ENCODE measurements at regions not wholly inside any gene's neighbourhood (a gene's known extent, or its start where the extent isn't known, plus 50 kb on each side); places are given as distances from the start of the nearest gene placed in this dataset.
"Not testable (repeated sequence)": the region's sequence is repeated elsewhere in the genome, so short reads cannot be mapped to it uniquely, and the experiment has no call there.

- no peak overlapping the region for H3K27ac ChIP-seq
Observed at GRCh38 chr2:8317418-8317817, 364.4 kb upstream of the ID2 start.

DNA sequence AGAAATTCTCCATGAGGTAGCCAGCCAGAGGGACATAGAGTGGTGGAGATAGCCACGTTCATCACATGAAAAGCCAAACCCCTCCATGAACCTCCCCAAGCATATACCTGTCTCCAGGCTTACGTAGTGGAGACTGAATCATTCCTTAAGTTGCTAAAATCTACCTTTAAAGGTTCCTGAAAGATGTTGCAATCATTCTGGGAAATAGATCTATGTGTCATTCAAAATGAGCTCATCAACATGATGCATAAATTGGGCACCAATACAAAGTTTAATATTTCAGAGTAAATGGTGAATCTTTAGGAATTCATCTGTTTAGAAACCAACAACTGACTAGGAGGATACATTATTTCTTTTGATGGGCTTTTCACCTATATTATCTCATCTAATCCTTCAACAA lies 362.6 kb upstream of the ID2 start:
- Histone ChIP-seq H3K4me3 (no peak overlapping the region), H3K27ac (no peak overlapping the region)

More at GRCh38 chr2:8317418-8317817, 364.4 kb upstream of the ID2 start:
- no peak overlapping the region for H3K4me3 ChIP-seq

DNA sequence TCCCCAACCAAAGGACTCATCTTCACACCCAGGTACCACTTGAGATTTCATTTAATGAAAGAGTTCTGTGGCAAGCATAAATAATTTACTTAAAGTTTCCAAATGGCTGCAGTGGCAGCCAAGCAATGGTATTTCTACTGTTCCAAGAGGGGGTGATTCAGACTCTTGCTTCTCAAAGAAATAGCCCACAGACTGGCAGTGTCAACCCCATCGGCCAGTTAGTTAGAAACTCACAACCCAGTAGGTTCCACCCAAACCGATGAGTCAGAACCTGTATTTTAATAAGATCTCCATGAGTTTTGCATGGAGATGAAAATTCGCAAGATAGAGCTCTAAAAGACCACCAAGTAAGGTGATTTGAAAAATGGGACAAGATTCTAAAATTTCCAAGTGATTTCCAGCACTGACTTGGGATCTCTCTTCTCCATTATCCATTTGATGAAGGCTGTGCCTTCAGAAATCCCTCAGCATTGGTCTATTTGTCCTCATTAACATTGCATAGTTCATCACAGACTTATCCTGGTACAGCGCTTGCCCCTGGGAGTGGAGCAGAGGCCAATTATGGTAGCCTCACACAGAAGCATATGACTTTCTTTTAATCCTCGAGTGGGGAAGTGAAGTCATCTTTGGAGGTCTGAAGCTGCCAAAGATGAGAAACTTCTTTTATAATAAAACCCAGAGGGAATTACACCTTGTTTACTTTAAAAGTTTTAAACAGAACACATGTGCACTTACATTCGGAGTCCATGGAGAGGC lies 361.4 kb upstream of the ID2 start:
- Histone ChIP-seq H3K4me3 (no peak overlapping the region), H3K27ac (no peak overlapping the region)

GRCh38 chr2:8322634-8323033 lies 359.2 kb upstream of the ID2 start:
- H3K4me3 ChIP-seq, result no peak overlapping the region
- H3K27ac ChIP-seq, result no peak overlapping the region

GRCh38 chr2:8324164-8324856 lies 357.5 kb upstream of the ID2 start:
- H3K27ac ChIP-seq, result no peak overlapping the region
- no peak overlapping the region for H3K4me3 ChIP-seq

DNA sequence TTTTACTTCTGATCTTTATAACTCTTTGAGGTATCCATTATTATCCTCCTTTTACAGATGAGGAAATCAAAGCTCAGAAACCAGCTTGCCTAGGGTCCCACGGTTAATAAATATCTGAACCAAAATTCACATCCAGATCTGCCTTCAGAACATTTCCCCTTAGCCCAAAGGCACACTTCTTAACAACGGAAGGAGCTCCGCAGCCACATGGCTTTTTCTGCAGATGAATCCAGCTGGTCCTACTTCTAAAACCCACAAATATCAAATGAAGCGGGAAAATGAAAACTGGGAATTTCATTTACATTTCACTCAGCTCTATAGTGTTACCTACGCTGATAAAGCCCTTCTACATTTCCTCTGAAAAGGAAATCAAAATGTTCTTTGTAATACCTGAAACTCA lies 357.0 kb upstream of the ID2 start:
- H3K27ac ChIP-seq, result no peak overlapping the region
- H3K4me3 ChIP-seq, result no peak overlapping the region

- H3K4me3 ChIP-seq, result no peak overlapping the region
- H3K27ac ChIP-seq, result no peak overlapping the region
Observed at GRCh38 chr2:8327371-8328100, 354.3 kb upstream of the ID2 start.

DNA sequence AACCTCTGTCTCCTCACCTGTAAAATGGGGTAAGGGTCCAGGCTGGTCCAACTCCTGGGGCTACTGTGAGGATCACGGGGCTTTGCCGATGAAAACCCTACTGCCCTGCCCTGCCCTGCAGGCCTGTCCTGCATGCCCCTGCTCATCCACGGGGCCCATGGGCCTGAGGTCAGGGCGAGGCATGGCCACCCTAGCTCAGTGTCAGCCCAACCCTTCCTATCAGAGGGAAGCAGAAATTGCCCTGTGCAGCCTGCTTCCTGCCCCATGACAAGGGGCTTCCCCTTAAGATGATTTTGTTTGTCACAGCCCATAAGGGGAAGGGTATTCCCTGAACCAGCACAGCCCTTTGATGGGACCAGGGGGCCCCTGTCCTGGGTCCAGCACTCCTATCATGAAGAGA lies 353.6 kb upstream of the ID2 start:
- Histone ChIP-seq H3K4me3 (no peak overlapping the region), H3K27ac (peak overlapping the region in 1 of 21 experiments; percentile 49)

DNA sequence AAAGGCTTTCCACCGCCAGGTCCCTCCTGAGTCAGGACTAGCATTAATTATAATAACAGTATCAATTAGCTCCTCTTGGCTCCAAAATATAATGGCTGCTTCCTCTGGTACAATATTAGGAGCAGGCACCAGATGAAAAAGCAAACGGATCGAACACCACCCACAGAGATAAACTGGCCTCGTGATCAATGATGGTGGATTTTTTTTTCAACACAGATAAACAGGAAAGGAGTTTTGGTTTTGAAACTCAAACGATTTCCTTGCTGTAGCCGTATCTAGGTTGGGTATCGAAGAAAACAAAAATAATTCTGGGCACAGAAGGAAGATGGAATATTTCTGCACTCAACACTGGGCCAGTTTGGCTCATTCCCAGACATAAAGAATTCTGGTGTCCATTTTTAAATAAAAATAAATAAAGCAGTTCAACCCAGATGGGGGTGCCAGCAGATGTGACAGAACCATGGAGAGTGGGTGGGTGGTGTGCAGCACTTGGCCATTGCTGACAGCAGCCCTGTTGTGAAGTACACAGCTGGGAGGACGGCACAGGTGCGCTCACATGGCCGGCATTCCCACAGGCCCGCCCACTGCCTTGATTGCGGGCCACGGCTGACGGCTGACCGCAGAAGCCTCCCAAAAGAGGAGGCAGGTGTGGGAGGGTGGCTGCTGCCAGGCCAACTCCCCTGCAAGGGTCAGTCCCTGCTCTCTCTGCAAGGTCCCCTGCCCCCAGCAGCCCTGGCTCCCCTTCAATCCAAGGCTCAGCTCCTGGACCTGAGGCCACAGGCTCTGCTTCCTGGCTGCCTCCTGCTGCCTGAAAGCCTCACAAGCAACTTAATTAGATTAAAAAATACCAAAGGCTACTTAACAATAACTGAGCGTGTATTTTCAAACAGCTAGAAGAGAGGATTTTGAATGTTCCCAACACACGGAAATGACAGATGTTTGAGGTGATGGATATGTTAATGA lies 351.9 kb upstream of the ID2 start:
- peak overlapping the region in 1 of 21 experiments; percentile 49 for H3K27ac ChIP-seq
- H3K4me3 ChIP-seq, result no peak overlapping the region

DNA sequence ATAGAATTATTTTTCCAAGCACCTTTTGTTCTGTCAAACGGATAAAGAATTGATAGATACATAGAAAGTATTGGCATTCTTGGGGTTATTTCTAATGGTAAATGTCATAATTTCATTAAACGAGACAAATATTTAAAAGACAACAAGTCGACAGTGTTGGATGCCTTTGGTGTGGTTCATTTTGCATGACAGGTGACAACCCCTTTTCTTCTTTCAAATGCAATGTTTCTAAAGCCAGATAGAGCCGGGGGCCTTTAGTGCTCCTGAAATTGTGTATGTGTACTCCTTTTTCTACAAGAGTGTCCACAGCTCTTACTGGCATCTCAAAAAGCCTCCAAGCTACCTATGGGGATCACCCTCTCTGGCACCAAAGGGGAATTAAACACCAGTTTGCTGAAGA lies 350.8 kb upstream of the ID2 start:
- Histone ChIP-seq H3K4me3 (no peak overlapping the region), H3K27ac (no peak overlapping the region)

DNA sequence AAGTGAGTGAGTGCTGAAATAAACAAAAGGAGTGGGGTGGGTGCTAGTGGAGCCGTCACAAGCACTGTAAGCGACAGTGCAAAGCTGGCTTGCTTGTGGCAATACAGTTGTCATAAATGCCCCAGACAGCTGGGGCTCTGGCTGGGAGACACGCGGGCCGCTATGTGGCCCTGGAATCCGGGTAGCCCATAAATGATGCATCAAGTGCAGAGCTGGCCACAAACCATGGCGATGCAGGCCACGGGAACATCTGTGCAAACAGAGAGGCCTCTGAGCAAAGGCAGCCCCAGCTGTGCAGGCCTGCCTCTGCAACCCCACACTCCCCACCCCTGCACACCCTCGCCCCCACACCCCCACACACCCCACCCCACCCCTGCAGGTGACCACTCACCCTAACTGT lies 349.2 kb upstream of the ID2 start:
- Histone ChIP-seq H3K4me3 (no peak overlapping the region), H3K27ac (no peak overlapping the region)

- Histone ChIP-seq H3K27ac (no peak overlapping the region), H3K4me3 (no peak overlapping the region)
Observed at GRCh38 chr2:8333177-8333831, 348.6 kb upstream of the ID2 start.

GRCh38 chr2:8333832-8334187 lies 348.0 kb upstream of the ID2 start:
- not testable (repeated sequence) for H3K4me3 ChIP-seq, H3K27ac ChIP-seq

- Histone ChIP-seq H3K4me3 (no peak overlapping the region), H3K27ac (peak overlapping the region in 2 of 21 experiments; percentile 13 to 36)
Observed at GRCh38 chr2:8334866-8335325, 347.0 kb upstream of the ID2 start.

- no peak overlapping the region for H3K27ac ChIP-seq
- H3K4me3 ChIP-seq, result no peak overlapping the region
Observed at GRCh38 chr2:8335801-8336200, 346.1 kb upstream of the ID2 start.

- Histone ChIP-seq H3K27ac (peak overlapping the region in 2 of 21 experiments; percentile 9 to 77), H3K4me3 (no peak overlapping the region)
Observed at GRCh38 chr2:8337321-8337720, 344.5 kb upstream of the ID2 start.

- Histone ChIP-seq H3K4me3 (no peak overlapping the region), H3K27ac (no peak overlapping the region)
Observed at GRCh38 chr2:8342407-8342806, 339.4 kb upstream of the ID2 start.

GRCh38 chr2:8343031-8343430 lies 338.8 kb upstream of the ID2 start:
- Histone ChIP-seq H3K4me3 (no peak overlapping the region), H3K27ac (no peak overlapping the region)
